ENCODE measurements at regions not wholly inside any gene's neighbourhood (a gene's known extent, or its start where the extent isn't known, plus 50 kb on each side); places are given as distances from the start of the nearest gene placed in this dataset.

DNA sequence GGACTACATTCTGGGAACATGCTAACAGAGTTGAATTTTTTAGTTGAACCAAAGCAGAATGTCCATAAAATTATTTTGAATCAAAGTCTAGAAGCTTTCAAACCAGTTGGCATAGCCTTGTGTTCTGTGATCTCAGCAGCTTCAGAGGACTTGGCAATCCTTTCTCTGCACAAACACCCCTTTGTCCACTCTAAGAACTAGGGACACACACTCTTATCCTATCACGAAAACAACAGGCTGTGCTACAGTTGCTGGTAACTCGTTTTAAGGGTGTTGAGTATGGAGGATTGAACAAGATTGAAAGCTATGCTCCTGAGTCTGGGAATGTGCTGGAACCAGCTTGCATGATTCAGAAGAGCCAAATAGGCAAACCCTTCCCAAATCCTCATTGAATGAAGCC lies 76.4 kb upstream of the PRSS58 start (continued):
- no peak for TF ChIP-seq MXD4 (CRISPR knock-in tag; IDR thresholded peaks at IDR 0.05; ENCODE audit: borderline replicate concordance)
- TF ChIP-seq, protein P1, sequence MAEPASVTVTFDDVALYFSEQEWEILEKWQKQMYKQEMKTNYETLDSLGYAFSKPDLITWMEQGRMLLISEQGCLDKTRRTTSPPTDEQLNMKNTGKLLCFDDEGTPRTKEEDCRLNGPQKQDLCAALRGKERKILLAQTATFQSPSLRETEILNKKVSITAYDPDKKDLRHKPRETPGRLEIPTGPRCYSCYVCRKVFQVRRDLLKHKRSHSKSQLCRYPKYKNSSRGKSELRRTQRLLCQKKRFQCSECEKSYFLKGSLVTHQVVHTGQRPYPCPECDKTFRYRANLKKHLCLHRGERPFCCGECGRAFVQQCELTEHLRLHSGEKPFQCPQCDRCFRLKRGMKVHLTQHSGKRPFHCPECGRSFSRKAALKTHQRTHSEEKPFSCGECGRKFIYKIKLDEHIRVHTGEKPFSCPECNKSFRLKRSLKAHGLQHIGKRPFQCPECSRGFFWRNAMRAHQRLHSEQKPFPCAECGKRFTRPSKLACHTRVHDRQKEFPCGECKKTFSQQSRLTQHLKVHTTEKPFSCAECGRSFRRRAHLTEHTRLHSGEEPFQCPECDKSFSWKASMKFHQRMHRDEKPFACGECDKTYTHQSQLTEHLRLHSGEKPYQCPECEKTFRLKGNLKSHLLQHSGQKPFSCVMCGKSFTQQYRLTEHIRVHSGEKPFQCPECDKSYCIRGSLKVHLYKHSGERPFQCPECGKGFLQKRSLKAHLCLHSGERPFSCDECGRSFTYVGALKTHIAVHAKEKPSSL (CRISPR knock-in tag; conservative IDR thresholded peaks at IDR 0.05), result no peak
- TF ChIP-seq, protein P2, sequence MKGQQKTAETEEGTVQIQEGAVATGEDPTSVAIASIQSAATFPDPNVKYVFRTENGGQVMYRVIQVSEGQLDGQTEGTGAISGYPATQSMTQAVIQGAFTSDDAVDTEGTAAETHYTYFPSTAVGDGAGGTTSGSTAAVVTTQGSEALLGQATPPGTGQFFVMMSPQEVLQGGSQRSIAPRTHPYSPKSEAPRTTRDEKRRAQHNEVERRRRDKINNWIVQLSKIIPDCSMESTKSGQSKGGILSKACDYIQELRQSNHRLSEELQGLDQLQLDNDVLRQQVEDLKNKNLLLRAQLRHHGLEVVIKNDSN (CRISPR knock-in tag; IDR thresholded peaks at IDR 0.05), result no peak
- TF ChIP-seq CREM (CRISPR knock-in tag; IDR thresholded peaks at IDR 0.05), result no peak
- TF ChIP-seq NR1H2 (CRISPR knock-in tag; IDR thresholded peaks at IDR 0.05), result no peak
- no peak for TF ChIP-seq ETV6 (CRISPR knock-in tag; IDR thresholded peaks at IDR 0.05)

DNA sequence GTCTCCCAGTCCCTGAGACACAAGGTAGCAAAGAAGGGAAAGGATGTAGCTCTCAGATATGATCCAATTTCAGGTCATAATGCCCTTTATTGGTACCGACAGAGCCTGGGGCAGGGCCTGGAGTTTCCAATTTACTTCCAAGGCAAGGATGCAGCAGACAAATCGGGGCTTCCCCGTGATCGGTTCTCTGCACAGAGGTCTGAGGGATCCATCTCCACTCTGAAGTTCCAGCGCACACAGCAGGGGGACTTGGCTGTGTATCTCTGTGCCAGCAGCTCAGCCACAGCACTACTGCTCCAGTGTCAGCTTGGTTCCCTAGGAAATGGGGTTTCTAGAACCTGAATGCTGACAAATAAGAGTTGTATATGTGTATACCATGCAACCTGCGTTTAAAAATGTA lies 74.6 kb upstream of the PRSS58 start:
- no peak for DNase-seq (ENCODE audit: low spot score)
- no peak for ATAC-seq
- Mint-ChIP-seq H3K4me3 (no peak overlapping the region), H3K9me3 (no peaks in the 10 kb centered on the region), H3K36me3 (no peaks in the 10 kb centered on the region), H3K27ac (no peak overlapping the region), H3K4me1 (peaks cover 19% of the 10 kb centered on the region), H3K27me3 (ENCODE audit: low read depth) (no peaks in the 10 kb centered on the region)
- ChIA-PET CTCF (interaction anchor here (0.7 to 4.6 kb wide), 8 partner anchors 8 to 356 kb away, joined by 3 to 32 read pairs (median 4); no protein-coding TSS in a partner anchor), POLR2A (no interaction called here)
- no peak for TF ChIP-seq ZNF138 (CRISPR knock-in tag; conservative IDR thresholded peaks at IDR 0.05)
- TF ChIP-seq, protein P3, sequence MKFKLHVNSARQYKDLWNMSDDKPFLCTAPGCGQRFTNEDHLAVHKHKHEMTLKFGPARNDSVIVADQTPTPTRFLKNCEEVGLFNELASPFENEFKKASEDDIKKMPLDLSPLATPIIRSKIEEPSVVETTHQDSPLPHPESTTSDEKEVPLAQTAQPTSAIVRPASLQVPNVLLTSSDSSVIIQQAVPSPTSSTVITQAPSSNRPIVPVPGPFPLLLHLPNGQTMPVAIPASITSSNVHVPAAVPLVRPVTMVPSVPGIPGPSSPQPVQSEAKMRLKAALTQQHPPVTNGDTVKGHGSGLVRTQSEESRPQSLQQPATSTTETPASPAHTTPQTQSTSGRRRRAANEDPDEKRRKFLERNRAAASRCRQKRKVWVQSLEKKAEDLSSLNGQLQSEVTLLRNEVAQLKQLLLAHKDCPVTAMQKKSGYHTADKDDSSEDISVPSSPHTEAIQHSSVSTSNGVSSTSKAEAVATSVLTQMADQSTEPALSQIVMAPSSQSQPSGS (CRISPR knock-in tag; IDR thresholded peaks at IDR 0.05; ENCODE audit: borderline replicate concordance, low read depth), result no peak
- TF ChIP-seq, protein P4, sequence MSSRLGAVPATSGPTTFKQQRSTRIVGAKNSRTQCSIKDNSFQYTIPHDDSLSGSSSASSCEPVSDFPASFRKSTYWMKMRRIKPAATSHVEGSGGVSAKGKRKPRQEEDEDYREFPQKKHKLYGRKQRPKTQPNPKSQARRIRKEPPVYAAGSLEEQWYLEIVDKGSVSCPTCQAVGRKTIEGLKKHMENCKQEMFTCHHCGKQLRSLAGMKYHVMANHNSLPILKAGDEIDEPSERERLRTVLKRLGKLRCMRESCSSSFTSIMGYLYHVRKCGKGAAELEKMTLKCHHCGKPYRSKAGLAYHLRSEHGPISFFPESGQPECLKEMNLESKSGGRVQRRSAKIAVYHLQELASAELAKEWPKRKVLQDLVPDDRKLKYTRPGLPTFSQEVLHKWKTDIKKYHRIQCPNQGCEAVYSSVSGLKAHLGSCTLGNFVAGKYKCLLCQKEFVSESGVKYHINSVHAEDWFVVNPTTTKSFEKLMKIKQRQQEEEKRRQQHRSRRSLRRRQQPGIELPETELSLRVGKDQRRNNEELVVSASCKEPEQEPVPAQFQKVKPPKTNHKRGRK (CRISPR knock-in tag; IDR thresholded peaks at IDR 0.05; ENCODE audit: borderline replicate concordance), result no peak
- TF ChIP-seq, protein P5, sequence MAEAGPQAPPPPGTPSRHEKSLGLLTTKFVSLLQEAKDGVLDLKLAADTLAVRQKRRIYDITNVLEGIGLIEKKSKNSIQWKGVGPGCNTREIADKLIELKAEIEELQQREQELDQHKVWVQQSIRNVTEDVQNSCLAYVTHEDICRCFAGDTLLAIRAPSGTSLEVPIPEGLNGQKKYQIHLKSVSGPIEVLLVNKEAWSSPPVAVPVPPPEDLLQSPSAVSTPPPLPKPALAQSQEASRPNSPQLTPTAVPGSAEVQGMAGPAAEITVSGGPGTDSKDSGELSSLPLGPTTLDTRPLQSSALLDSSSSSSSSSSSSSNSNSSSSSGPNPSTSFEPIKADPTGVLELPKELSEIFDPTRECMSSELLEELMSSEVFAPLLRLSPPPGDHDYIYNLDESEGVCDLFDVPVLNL (CRISPR knock-in tag; IDR thresholded peaks at IDR 0.05; ENCODE audit: borderline replicate concordance, low read depth), result no peak

DNA sequence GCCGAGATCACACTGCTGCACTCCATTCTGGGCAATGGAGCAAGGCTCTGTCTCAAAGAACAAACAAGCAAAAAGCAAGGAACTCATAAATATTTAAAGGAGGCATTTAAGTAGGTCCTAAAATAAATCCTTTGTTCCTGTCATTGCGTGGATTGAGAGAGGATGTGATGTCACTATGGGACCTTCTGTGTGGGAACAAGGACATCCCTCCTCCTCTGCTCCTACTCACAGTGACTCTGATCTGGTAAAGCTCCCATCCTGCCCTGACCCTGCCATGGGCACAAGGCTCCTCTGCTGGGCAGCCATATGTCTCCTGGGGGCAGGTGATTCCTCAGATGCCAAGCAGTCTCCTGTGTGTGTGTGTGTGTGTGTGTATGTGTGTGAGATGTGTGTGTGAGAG lies 74.1 kb upstream of the PRSS58 start:
- Mint-ChIP-seq H3K27ac (no peak overlapping the region), H3K4me3 (no peak overlapping the region), H3K27me3 (ENCODE audit: low read depth) (no peaks in the 10 kb centered on the region), H3K9me3 (no peaks in the 10 kb centered on the region), H3K36me3 (no peaks in the 10 kb centered on the region), H3K4me1 (peaks cover 20% of the 10 kb centered on the region)
- DNase-seq (ENCODE audit: low spot score) (no peak), ATAC-seq (no peak)
- ChIA-PET CTCF (interaction anchor here (0.7 to 4.6 kb wide), 8 partner anchors 8 to 356 kb away, joined by 3 to 32 read pairs (median 4); no protein-coding TSS in a partner anchor), POLR2A (no interaction called here)
- TF ChIP-seq, protein P6, sequence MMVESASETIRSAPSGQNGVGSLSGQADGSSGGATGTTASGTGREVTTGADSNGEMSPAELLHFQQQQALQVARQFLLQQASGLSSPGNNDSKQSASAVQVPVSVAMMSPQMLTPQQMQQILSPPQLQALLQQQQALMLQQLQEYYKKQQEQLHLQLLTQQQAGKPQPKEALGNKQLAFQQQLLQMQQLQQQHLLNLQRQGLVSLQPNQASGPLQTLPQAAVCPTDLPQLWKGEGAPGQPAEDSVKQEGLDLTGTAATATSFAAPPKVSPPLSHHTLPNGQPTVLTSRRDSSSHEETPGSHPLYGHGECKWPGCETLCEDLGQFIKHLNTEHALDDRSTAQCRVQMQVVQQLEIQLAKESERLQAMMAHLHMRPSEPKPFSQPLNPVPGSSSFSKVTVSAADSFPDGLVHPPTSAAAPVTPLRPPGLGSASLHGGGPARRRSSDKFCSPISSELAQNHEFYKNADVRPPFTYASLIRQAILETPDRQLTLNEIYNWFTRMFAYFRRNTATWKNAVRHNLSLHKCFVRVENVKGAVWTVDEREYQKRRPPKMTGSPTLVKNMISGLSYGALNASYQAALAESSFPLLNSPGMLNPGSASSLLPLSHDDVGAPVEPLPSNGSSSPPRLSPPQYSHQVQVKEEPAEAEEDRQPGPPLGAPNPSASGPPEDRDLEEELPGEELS (CRISPR knock-in tag; IDR thresholded peaks at IDR 0.05), result no peak
- TF ChIP-seq ZNF138 (CRISPR knock-in tag; conservative IDR thresholded peaks at IDR 0.05) (no peak), ZNF317 (CRISPR knock-in tag; IDR thresholded peaks at IDR 0.05; ENCODE audit: borderline replicate concordance, low read depth) (no peak), MYBL2 (CRISPR knock-in tag; IDR thresholded peaks at IDR 0.05) (no peak)
- TF ChIP-seq, protein P7, sequence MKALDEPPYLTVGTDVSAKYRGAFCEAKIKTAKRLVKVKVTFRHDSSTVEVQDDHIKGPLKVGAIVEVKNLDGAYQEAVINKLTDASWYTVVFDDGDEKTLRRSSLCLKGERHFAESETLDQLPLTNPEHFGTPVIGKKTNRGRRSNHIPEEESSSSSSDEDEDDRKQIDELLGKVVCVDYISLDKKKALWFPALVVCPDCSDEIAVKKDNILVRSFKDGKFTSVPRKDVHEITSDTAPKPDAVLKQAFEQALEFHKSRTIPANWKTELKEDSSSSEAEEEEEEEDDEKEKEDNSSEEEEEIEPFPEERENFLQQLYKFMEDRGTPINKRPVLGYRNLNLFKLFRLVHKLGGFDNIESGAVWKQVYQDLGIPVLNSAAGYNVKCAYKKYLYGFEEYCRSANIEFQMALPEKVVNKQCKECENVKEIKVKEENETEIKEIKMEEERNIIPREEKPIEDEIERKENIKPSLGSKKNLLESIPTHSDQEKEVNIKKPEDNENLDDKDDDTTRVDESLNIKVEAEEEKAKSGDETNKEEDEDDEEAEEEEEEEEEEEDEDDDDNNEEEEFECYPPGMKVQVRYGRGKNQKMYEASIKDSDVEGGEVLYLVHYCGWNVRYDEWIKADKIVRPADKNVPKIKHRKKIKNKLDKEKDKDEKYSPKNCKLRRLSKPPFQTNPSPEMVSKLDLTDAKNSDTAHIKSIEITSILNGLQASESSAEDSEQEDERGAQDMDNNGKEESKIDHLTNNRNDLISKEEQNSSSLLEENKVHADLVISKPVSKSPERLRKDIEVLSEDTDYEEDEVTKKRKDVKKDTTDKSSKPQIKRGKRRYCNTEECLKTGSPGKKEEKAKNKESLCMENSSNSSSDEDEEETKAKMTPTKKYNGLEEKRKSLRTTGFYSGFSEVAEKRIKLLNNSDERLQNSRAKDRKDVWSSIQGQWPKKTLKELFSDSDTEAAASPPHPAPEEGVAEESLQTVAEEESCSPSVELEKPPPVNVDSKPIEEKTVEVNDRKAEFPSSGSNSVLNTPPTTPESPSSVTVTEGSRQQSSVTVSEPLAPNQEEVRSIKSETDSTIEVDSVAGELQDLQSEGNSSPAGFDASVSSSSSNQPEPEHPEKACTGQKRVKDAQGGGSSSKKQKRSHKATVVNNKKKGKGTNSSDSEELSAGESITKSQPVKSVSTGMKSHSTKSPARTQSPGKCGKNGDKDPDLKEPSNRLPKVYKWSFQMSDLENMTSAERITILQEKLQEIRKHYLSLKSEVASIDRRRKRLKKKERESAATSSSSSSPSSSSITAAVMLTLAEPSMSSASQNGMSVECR (CRISPR knock-in tag; IDR thresholded peaks at IDR 0.05; ENCODE audit: borderline replicate concordance), result no peak
- TF ChIP-seq, protein P8, sequence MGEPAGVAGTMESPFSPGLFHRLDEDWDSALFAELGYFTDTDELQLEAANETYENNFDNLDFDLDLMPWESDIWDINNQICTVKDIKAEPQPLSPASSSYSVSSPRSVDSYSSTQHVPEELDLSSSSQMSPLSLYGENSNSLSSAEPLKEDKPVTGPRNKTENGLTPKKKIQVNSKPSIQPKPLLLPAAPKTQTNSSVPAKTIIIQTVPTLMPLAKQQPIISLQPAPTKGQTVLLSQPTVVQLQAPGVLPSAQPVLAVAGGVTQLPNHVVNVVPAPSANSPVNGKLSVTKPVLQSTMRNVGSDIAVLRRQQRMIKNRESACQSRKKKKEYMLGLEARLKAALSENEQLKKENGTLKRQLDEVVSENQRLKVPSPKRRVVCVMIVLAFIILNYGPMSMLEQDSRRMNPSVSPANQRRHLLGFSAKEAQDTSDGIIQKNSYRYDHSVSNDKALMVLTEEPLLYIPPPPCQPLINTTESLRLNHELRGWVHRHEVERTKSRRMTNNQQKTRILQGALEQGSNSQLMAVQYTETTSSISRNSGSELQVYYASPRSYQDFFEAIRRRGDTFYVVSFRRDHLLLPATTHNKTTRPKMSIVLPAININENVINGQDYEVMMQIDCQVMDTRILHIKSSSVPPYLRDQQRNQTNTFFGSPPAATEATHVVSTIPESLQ (CRISPR knock-in tag; IDR thresholded peaks at IDR 0.05), result no peak
